PC-3 (cell line): ENCODE measurements at regions not wholly inside any gene's neighbourhood (a gene's known extent, or its start where the extent isn't known, plus 50 kb on each side); places are given as distances from the start of the nearest gene placed in this dataset.

Experiments used
- ATAC-seq: fragments of 200-7000 bp; cut with Tn5 transposase; 2 replicates; pipeline ENCODE4 v1.9.1; 2020; ENCODE audit warnings: mild to moderate bottlenecking, moderate library complexity
- BruUV-seq: library from RNA; stranded (reverse); fragments of 400-500 nt; replicated peaks from 2 replicates; lab custom pipeline; 2021; lab: Mats Ljungman, UMichigan
- CTCF ChIA-PET: fragments of 300-600 bp; sonication (Branson Sonifier 250); formaldehyde crosslinking; loops from one replicate; lab custom pipeline; 2022; ENCODE audit warnings: antibody characterized with exemption; lab: Charles Lee
- POLR2A ChIA-PET: fragments of 300-600 bp; sonication (Branson Sonifier 250); formaldehyde crosslinking; loops from one replicate; lab custom pipeline; 2022; ENCODE audit warnings: antibody characterized with exemption; ENCODE audit not compliant: unreplicated experiment; lab: Charles Lee
- DNase-seq: peaks from one replicate; pipeline ENCODE4 v3.0.0-alpha.2; 2015
- H2AFZ ChIP-seq: fragments of 300-600 bp; sonication (generic); 2 replicates; pipeline ENCODE4 v1.6.0; 2016; ENCODE audit warnings: antibody characterized with exemption, low read length
- H3F3A ChIP-seq: fragments of 300-600 bp; sonication (generic); one replicate; pipeline ENCODE4 v1.6.0; 2017; ENCODE audit warnings: antibody characterized with exemption, low read length, control low read depth, mild to moderate bottlenecking; ENCODE audit not compliant: unreplicated experiment
- H3K27ac ChIP-seq: fragments of 300-600 bp; sonication (generic); 2 replicates; pipeline ENCODE4 v1.5.1; 2016; ENCODE audit warnings: mild to moderate bottlenecking, low read length
- H3K27me3 ChIP-seq: fragments of 300-600 bp; sonication (generic); 2 replicates; pipeline ENCODE4 v1.6.1; 2016; ENCODE audit warnings: low read length, mixed read lengths
- H3K36me3 ChIP-seq: fragments of 300-600 bp; sonication (generic); 2 replicates; pipeline ENCODE4 v1.6.1; 2016; ENCODE audit warnings: low read depth, mixed run types, low read length, mixed read lengths
- H3K4me1 ChIP-seq: fragments of 300-600 bp; sonication (generic); 2 replicates; pipeline ENCODE4 v1.5.1; 2016; ENCODE audit warnings: low read length; ENCODE audit not compliant: insufficient read depth
- H3K4me2 ChIP-seq: fragments of 300-600 bp; sonication (generic); 2 replicates; pipeline ENCODE4 v1.6.0; 2016; ENCODE audit warnings: low read length
- H3K4me3 ChIP-seq: fragments of 300-600 bp; sonication (generic); 2 replicates; pipeline ENCODE4 v1.5.1; 2016; ENCODE audit warnings: mild to moderate bottlenecking, low read length, mixed read lengths
- H3K79me2 ChIP-seq: fragments of 300-600 bp; sonication (generic); 2 replicates; pipeline ENCODE4 v1.6.1; 2017; ENCODE audit warnings: low read length, mixed read lengths
- H3K9ac ChIP-seq: fragments of 300-600 bp; sonication (generic); 2 replicates; pipeline ENCODE4 v1.6.0; 2016; ENCODE audit warnings: mild to moderate bottlenecking, low read length
- H3K9me2 ChIP-seq: fragments of 300-600 bp; sonication (generic); replicated peaks from 2 replicates; pipeline ENCODE4 v1.6.1; 2016; ENCODE audit warnings: mixed run types, low read length, mixed read lengths
- H3K9me3 ChIP-seq: fragments of 300-600 bp; sonication (generic); 2 replicates; pipeline ENCODE4 v1.6.1; 2016; ENCODE audit warnings: low read length, mixed read lengths
- H4K20me1 ChIP-seq: fragments of 300-600 bp; sonication (generic); 2 replicates; pipeline ENCODE4 v1.6.1; 2016; ENCODE audit warnings: low read length, mixed read lengths
- CTCF ChIP-seq: fragments of 300-600 bp; sonication (generic); conservative IDR thresholded peaks from 2 replicates; pipeline ENCODE4 v1.5.1; 2017; ENCODE audit warnings: antibody characterized with exemption, low read depth, mild to moderate bottlenecking, low read length
- EZH2 ChIP-seq: fragments of 300-600 bp; sonication (generic); IDR thresholded peaks from one replicate; pipeline ENCODE4 v1.6.1; 2017; ENCODE audit warnings: antibody characterized with exemption, mild to moderate bottlenecking, low read length; ENCODE audit not compliant: unreplicated experiment
- EZH2phosphoT487 ChIP-seq: fragments of 300-600 bp; sonication (generic); IDR thresholded peaks from 2 replicates; pipeline ENCODE4 v1.6.1; 2018; ENCODE audit warnings: mild to moderate bottlenecking, antibody characterized with exemption, low read length, borderline replicate concordance
- intact Hi-C: fragments of 100-400 bp; cut with micrococcal nuclease; formaldehyde crosslinking; loops from 2 replicates; pipeline ENCODE4 v1.9.0; 2023

GRCh38 chr6:101195588-101195987 is 197.9 kb upstream of the GRIK2 start:
- Histone ChIP-seq H3K79me2 (no peaks in the 10 kb centered on the region), H3K4me1 (no peaks in the 10 kb centered on the region), H3K9me2 (no peaks in the 10 kb centered on the region), H3K4me2 (no peak overlapping the region), H3K9ac (no peak overlapping the region), H4K20me1 (no peaks in the 10 kb centered on the region), H3F3A (no peaks in the 10 kb centered on the region), H3K27me3 (no peaks in the 10 kb centered on the region), H3K9me3 (no peaks in the 10 kb centered on the region), H3K27ac (no peak overlapping the region), H3K4me3 (no peak overlapping the region), H3K36me3 (no peaks in the 10 kb centered on the region), H2AFZ (no peak overlapping the region)
- POLR2A ChIA-PET = no interaction called here
- no TSS peak for BruUV-seq
- intact Hi-C loops = no loop called here
- TF ChIP-seq CTCF = no peak
- no peak for TF ChIP-seq EZH2
- no peak for TF ChIP-seq EZH2phosphoT487
- peak; percentile 4 for DNase-seq
- ATAC-seq = no peak
- CTCF ChIA-PET = no interaction called here

GRCh38 chr6:101199441-101199840 is 194.1 kb upstream of the GRIK2 start:
- intact Hi-C loops = no loop called here
- no peak for DNase-seq
- H3K4me3 ChIP-seq = no peak overlapping the region
- no TSS peak for BruUV-seq
- no peaks in the 10 kb centered on the region for H4K20me1 ChIP-seq
- no peak overlapping the region for H3K27ac ChIP-seq
- H3K9ac ChIP-seq = no peak overlapping the region
- no peaks in the 10 kb centered on the region for H3K36me3 ChIP-seq
- H3K27me3 ChIP-seq = no peaks in the 10 kb centered on the region
- no peak overlapping the region for H2AFZ ChIP-seq
- H3K9me3 ChIP-seq = no peaks in the 10 kb centered on the region
- no peaks in the 10 kb centered on the region for H3K9me2 ChIP-seq
- no peaks in the 10 kb centered on the region for H3K4me1 ChIP-seq
- no peaks in the 10 kb centered on the region for H3K79me2 ChIP-seq
- no peak for TF ChIP-seq EZH2phosphoT487
- no peak for TF ChIP-seq EZH2
- TF ChIP-seq CTCF = no peak
- CTCF ChIA-PET = no interaction called here
- POLR2A ChIA-PET = no interaction called here
- no peaks in the 10 kb centered on the region for H3F3A ChIP-seq
- no peak overlapping the region for H3K4me2 ChIP-seq
- ATAC-seq = no peak

DNA sequence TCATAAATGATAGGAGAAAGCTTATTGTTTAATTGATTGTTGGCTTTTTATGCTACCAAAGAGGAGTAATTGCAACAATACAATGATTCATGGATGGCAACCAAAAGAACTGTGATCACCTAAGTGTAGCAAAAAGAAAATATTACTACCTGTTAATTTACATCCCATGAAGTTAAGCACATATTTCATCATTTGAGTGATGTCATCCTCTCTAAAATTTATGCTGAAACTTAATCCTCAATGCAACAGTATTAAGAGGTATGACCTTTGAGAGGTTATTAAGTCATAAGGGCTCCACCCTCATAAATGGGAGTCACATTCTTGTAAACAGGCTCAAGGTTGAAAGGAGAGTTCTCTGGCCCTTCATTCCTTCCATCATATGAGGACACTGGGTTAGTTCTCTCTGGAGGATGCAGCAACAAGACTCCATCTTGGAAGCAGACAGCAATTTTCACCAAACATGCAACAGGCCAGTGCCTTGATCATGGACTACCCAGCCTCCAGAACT is 190.6 kb upstream of the GRIK2 start:
- Histone ChIP-seq H3K27ac (no peak overlapping the region), H3K9me2 (no peaks in the 10 kb centered on the region), H3K79me2 (no peaks in the 10 kb centered on the region), H3K4me1 (no peaks in the 10 kb centered on the region), H3K4me3 (no peak overlapping the region), H3K36me3 (no peaks in the 10 kb centered on the region), H3K9me3 (no peaks in the 10 kb centered on the region), H2AFZ (no peak overlapping the region), H3F3A (no peaks in the 10 kb centered on the region), H3K9ac (no peak overlapping the region), H3K27me3 (no peaks in the 10 kb centered on the region), H3K4me2 (no peak overlapping the region), H4K20me1 (no peaks in the 10 kb centered on the region)
- TF ChIP-seq EZH2 (no peak), CTCF (no peak), EZH2phosphoT487 (no peak)
- POLR2A ChIA-PET = no interaction called here
- no peak for DNase-seq
- intact Hi-C loops = no loop called here
- CTCF ChIA-PET = no interaction called here
- ATAC-seq = no peak
- no TSS peak for BruUV-seq
